Esophagus mucosa (tissue), 1 donor: ENCODE measurements at regions not wholly inside any gene's neighbourhood (a gene's known extent, or its start where the extent isn't known, plus 50 kb on each side); places are given as distances from the start of the nearest gene placed in this dataset.
"Not testable (repeated sequence)": the region's sequence is repeated elsewhere in the genome, so short reads cannot be mapped to it uniquely, and the experiment has no call there.

Experiments
- ATAC-seq: fragments of 200-7000 bp; cut with Tn5 transposase; one replicate; pipeline ENCODE4 v1.9.1; 2020
- donor health status: DM: yes; HTN: yes; CAD: no.

DNA sequence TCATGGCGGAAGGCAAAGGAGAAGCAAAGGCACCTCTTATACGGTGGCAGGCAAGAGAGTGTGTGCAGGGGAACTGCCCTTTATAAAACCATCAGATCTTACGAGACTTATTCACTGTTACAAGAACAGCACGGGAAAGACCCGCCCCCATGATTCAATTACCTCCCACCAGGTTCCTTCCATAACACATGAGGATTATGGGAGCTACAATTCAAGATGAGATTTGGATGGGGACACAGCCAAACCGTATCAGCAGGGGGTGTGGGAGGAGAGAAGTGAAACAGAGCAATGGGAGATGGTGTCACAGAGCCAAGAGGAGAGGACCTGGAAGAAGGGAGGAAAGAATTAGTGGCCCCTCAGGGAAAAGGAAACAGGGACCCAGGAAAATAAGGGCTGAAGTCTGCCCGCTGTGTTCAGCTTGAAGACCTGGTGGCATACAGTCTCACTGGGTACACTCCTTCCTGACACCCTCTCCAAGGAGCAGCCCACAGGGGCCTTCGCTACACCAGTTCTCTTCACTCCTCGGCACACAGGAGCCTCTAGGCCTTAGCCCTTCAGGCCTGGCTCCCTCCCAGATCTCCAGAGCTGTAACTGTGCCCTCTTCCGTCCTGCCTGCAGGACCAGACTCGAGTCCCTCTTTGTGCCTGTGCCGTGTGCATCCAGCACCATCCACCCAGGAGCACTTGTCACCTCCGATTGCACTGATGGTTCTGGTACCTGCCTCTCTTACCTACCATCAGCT lies 262.1 kb downstream of the EIPR1 start:
- no peak for ATAC-seq

- ATAC-seq = no peak
Measured at GRCh38 chr2:3114406-3115185, 263.0 kb downstream of the EIPR1 start.

GRCh38 chr2:3113769-3114168 lies 263.8 kb downstream of the EIPR1 start:
- ATAC-seq = no peak

DNA sequence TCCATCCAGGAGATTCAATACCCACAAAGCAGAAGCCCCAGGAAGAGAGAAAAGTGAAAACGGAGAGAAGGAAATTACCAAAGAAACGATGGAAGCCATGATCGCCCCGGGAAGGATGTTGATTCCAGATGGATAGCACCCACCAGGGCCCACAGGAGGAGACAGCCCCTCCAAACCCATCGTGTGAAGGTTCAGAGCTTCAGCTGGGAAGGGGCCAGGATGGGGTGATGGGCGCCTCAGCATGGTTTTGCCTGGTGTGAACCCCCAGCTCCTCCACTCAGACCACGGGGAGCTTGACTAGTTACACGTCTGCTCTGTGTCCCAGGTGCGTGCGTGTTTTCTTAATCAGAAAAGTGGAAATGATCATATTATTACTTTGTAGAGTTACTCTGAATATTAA lies 264.5 kb downstream of the EIPR1 start:
- no peak for ATAC-seq

GRCh38 chr2:3112553-3112952 lies 265.1 kb downstream of the EIPR1 start:
- ATAC-seq = no peak

DNA sequence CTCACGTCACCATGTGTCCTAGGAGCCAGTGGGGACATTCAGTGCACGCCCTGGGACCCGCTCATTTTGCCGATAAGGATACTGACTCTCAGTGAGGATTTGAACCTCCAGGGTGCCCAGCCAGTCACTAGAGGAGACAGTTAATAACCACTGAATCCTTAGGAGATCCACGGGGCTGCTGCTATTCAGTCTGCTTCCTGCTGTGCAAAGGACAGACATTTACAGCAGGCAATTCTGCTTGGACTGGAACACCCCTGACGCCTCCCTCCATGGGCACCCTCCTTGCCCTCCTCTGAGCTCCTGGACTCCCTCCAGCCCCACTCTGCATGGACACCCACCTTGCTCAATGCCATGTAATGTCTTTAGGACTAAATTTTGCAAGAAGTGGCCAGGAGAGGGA lies 265.5 kb downstream of the EIPR1 start:
- ATAC-seq = no peak

- ATAC-seq = no peak
Measured at GRCh38 chr2:3110994-3111666, 266.5 kb downstream of the EIPR1 start.

GRCh38 chr2:3110555-3110954 lies 267.1 kb downstream of the EIPR1 start:
- no peak for ATAC-seq

- ATAC-seq = no peak
Measured at GRCh38 chr2:3108710-3109702, 268.6 kb downstream of the EIPR1 start.

- ATAC-seq = no peak
Measured at GRCh38 chr2:3108105-3108504, 269.5 kb downstream of the EIPR1 start.

DNA sequence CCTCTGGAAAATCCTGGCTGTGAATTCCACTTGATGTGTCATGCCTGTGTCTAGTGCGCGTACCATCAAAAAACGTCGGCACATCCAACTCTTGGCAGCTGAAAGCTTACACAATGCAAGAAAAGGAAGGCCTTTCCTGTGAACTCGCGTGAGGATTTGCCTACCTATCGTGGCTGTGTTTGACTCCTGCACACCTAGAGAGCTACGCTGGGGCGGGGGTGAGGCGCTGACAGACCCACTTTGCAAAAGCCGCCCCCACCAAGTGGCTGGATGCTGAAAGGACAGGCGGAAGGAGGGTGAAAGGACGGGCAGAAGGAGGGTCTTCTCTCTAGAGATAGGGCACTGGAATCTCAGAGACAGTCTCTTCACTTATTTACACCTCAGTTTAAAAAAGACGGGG lies 270.1 kb downstream of the EIPR1 start:
- ATAC-seq = no peak

- ATAC-seq = no peak
Measured at GRCh38 chr2:3105814-3106569, 271.6 kb downstream of the EIPR1 start.

DNA sequence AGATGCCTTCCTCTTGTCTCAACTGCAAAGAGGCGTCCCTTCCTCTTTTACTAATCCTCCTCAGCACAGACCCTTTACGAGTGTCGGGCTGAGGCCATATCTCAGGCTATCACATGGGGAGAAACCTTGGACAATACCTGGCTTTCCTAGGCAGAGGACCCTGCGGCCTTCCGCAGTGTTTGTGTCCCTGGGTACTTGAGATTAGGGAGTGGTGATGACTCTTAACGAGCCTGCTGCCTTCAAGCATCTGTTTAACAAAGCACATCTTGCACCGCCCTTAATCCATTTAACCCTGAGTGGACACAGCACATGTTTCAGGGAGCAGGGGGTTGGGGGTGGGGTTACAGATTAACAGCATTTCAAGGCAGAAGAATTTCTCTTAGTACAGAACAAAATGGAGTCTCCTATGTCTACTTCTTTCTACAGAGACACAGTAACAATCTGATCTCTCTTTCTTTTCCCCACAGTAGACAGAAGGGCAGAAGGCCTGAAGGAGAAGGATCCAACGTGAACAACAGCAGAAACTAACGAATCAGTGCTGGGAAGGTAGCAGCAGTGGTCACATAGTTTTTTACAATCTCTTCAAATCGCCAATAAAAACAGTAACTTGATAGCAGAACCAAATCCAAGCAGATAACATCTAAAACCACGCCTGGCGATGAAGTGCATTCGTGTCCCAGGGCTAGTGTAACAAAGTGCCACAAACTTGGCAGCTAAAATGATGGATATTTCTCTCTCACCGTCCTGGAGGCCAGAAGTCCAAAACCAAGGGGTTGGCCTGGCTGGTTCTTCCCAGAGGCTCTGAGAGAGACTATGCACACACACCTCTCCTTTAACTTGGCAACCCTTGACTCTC lies 272.4 kb downstream of the EIPR1 start:
- not testable (repeated sequence) for ATAC-seq

- no peak for ATAC-seq
Measured at GRCh38 chr2:3104261-3104660, 273.4 kb downstream of the EIPR1 start.

DNA sequence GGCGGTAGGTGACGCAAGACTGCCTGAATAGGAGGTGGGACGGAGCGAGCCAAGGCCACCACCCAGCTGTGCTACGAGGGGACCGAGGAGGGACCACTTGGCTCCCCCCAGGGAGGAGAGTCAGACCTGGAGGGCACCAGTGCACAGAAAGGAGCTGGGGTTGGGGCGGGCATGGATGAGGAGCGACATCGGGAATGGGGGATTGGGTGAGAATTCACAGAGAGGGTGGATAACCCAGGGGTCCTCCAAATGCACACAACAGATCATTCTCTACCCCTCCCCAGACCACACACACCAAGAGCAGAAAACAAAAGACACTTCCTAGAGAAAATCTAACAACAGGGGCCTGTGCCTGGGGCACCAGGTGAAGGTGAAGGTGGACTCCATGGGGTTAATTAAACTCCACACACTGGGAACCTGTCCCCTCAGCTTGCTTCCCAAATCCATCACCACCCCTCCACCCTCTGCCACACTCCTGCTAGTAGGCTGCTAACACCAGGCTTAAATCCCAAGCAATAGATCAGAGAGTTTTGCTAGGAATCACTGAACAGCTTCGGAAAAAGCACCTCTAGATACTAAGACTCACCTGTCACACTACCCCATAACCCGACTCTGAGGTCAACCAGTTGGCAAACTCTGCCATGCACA lies 274.6 kb downstream of the EIPR1 start:
- no peak for ATAC-seq

- ATAC-seq = no peak
Measured at GRCh38 chr2:3102081-3102921, 275.3 kb downstream of the EIPR1 start.

DNA sequence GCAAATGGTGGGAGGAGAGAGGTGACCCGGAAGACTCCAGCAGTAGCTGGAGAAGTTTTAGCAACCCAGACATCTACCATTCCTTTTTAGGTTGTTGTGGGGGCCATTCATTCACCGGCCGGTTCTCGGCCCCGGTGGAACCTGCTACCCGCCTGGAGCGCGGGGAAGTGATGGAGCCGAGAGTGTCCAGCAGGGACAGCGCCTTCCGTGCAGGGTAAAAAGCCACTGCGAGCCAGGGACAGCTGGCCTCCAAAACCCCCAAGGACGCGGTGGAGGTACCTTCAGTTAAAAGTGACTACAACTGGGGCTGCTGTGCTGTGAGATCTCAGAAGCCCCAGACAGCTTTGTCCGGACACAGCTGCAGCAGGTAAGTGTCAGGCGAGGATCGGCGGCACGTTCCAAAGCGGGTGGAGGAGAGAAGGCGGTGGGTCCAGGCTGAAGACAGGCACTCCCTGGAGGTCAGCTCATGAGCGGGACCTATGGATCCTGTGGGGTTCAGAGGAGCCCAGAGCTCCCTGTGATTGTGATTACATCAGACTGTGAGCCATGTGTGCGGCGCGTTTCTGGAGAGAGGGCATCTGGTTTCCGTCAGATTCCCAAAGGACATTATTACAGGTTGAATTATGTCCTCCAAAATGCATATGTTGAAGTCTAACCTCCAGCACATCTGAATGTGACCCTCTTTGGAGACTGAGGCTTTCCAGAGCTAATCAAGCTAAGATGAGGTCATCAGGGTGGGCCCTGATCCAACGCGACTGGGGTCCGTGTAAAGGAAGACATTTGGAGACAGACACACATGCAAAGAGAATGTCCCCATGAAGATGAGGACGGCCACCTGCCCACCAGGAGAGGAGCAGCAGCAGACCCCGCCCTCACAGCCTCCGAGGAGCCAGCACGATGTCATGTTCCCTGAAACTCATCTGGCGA lies 276.3 kb downstream of the EIPR1 start:
- no peak for ATAC-seq

GRCh38 chr2:3100386-3100785 lies 277.2 kb downstream of the EIPR1 start:
- no peak for ATAC-seq
